HG03520 (cell line): ENCODE measurements at regions not wholly inside any gene's neighbourhood (a gene's known extent, or its start where the extent isn't known, plus 50 kb on each side); places are given as distances from the start of the nearest gene placed in this dataset.

Experiments used
- ATAC-seq: cut with Tn5 transposase; IDR thresholded peaks from one replicate; pipeline ENCODE4 v1.9.1; 2021; ENCODE audit warnings: mild to moderate bottlenecking, moderate library complexity; ENCODE audit not compliant: unreplicated experiment

- ATAC-seq, result no peak
Measured at GRCh38 chr16:62424206-62424605, 388.0 kb upstream of the CDH8 start.

- ATAC-seq, result no peak
Measured at GRCh38 chr16:62408760-62409159, 372.5 kb upstream of the CDH8 start.

DNA sequence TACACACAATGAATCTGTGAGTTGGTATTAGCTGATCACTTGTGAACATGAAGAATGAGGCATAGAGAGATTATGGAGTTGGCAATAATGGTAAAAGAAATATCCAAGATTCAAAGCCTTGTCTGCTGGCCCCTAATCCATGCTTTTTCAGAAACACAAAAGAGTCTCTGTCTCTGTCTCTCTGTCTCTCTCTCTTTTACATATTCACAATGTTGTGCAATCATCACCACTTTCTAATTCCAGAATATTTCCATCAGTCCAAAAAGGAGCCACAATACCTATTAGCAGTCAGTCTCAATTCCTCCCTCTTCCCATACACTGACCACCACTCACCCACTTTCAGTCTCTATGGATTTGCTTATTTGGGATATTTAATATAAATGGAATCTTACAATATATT, 370.1 kb upstream of the CDH8 start:
- ATAC-seq, result no peak

DNA sequence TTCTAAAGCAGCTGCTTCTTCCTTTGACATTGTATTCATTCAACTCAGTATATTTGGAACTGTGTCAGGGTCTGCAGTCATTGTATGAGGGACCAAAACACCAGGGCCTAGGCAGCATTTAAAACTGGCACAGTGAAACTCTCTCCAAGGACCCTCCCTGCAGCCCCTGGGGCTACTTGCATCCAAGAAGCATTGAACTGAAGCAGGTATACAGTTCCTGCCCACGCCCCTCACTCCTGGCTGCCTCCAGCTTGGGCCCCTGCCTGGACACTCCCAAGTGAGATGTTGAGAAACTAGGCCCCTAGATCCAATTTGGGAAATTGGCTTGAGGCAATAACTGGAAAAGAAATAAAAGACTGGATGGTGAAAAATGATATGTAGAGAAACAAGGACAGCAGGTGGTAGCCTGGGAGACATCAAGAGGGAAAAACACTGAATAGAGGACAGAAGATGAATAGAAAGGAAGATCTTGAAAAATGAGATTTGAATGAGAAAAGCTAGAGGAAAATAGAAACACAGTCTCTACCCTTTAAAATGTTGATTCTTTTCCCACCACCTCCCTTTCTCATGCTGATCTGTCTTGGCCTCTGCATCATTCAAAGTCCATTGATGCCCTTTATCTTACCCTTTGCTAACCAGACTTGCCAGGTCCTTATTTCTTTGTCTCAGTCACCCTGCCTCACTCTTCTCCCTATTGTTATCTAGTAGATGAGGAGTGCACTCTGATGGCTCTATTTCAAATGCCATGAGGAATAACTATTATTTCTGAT, 368.8 kb upstream of the CDH8 start:
- ATAC-seq, result no peak

GRCh38 chr16:62392698-62393097, 356.5 kb upstream of the CDH8 start:
- ATAC-seq, result no peak

- no peak for ATAC-seq
Measured at GRCh38 chr16:62391940-62392339, 355.7 kb upstream of the CDH8 start.

GRCh38 chr16:62391134-62391533, 354.9 kb upstream of the CDH8 start:
- ATAC-seq, result no peak

- no peak for ATAC-seq
Measured at GRCh38 chr16:62390214-62390613, 354.0 kb upstream of the CDH8 start.

DNA sequence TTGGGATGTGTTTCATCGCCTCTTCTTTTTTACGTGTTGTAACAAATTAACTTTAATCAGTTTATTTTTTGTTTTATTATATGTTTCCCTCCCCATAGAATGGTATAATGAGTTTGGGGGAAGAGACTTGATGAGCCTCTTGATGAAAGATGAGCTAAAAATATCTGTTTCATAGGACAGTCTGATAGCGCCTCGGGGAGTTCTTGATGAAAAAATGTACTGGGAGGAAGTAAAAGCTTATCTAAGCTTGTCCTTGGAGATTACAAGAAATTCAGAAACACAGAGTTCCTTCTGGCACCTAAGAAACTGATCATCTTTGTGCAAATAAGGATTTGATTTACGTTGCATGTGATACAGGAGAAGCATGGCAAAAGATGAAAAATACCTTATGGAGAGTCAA, 350.2 kb upstream of the CDH8 start:
- no peak for ATAC-seq

GRCh38 chr16:62383941-62384340, 347.7 kb upstream of the CDH8 start:
- no peak for ATAC-seq

DNA sequence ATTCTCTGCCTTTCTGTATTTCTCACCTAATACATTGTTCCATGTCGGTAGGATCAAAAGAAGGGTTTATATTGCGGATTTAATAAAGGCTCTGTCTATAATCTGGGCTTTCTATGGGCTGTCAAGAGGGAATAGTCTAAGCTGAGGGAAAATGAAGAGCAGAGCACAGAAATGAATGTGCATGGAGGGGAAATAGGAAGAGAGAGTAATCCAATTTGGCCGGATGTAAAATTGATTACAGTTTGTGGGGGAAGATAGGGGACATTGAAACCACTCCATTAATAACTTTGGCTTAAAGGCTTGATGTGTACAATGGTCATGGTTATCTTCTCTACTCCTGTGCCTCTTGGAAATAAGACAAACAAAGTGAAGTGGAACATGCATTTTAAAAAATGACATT, 334.2 kb upstream of the CDH8 start:
- ATAC-seq, result no peak

GRCh38 chr16:62363501-62363900, 327.3 kb upstream of the CDH8 start:
- no peak for ATAC-seq

GRCh38 chr16:62353355-62353754, 317.1 kb upstream of the CDH8 start:
- ATAC-seq, result no peak

DNA sequence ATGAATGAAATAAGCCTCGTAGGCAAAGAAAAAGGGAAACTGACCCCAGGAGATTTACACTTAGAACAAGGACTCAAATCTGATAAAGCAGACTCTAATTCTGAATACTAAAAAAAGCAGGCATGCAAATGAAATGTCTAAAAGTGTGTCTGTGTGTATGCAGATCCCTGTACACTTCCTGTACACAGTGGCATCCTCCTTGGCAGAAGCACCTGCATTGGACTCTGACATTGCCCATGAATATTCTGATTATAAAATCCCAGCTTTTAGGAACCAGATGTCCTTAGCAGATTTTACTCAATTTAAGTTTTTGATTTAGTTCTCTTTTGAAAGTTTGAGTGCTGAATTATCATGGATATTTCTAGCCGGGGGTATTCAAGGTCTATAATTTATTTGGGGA, 306.0 kb upstream of the CDH8 start:
- no peak for ATAC-seq

- no peak for ATAC-seq
Measured at GRCh38 chr16:62335356-62335755, 299.1 kb upstream of the CDH8 start.

- ATAC-seq, result no peak
Measured at GRCh38 chr16:62321606-62322005, 285.4 kb upstream of the CDH8 start.

DNA sequence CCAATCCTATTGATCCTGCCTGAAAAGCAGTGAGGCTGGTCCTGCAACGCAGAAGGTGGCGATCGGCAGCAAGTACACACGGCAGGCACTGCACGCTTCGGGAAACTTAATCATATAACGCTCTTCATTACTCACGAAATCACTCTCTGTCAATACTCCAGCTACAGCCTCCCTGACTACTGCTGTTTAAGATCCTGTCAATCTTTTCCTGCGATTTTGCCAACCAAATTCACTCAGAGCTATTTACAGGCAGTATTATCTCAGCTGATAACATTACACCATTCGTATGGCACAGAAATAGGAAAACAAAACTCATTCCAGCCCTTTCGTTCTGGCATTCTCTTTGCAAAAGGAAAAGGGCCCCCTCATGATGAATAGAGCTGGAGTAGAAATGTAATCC, 262.4 kb upstream of the CDH8 start:
- ATAC-seq, result no peak

- no peak for ATAC-seq
Measured at GRCh38 chr16:62294213-62294972, 258.2 kb upstream of the CDH8 start.

GRCh38 chr16:62288990-62289629, 252.9 kb upstream of the CDH8 start:
- ATAC-seq, result no peak

DNA sequence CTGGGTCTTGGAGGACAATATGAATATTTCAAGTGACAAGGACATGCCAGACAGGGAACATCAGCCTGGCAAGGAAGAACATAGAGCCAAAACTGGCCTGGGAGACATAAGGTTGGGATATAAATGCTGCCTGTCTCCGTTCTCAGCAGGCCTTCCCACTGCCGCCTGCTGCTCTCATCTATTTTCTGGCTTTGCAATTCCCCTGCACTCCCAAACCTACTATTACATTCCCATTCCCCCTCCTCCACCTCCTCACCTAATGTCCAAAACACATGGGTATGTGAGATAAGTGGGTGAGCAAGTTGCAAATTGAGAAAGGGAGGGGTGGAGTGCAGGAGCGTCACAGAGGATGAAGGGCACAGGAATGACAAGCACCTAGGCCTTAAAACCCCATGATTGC, 244.3 kb upstream of the CDH8 start:
- ATAC-seq, result no peak

GRCh38 chr16:62277942-62278341, 241.7 kb upstream of the CDH8 start:
- no peak for ATAC-seq

- ATAC-seq, result no peak
Measured at GRCh38 chr16:62276637-62277036, 240.4 kb upstream of the CDH8 start.
